ENCODE measurements at regions not wholly inside any gene's neighbourhood (a gene's known extent, or its start where the extent isn't known, plus 50 kb on each side); places are given as distances from the start of the nearest gene placed in this dataset.

- DNase-seq (ENCODE audit: low read depth in 2 of 2), result no peak
Observed at GRCh38 chr15:48040166-48040817, 80.5 kb upstream of the SLC24A5 start.

- no peak for DNase-seq (ENCODE audit: low read depth in 2 of 2)
Observed at GRCh38 chr15:48041454-48041853, 79.3 kb upstream of the SLC24A5 start.

DNA sequence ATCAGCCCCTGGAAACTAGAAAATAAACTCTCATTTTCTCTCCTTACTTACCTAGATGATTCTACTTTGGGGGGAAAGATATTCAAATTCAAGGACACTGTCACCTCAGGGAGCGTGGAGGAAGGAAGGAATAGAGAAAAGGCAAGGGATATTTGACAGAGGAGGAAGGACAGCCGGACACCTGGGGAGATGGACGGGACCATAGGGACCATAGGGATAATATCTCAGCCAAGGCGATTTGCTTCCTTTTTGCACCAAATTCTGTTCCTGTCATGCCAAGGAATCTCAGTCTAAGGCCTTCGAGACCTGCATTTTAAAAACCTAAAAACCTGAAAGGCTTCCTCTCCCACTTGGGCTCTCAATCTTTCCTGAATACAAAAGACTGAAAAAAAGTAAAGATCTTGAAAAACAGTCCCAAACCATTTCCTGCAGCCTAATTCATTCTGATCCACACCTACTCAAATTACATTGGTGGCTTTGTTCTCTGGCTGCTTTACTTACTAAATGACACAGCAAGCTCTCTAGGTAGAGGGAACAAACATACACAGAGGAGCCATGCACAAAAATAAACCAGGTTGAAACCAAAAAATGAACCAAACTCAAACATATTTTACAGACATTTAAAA lies 73.9 kb upstream of the SLC24A5 start:
- DNase-seq (ENCODE audit: low read depth in 2 of 2), result no peak

DNA sequence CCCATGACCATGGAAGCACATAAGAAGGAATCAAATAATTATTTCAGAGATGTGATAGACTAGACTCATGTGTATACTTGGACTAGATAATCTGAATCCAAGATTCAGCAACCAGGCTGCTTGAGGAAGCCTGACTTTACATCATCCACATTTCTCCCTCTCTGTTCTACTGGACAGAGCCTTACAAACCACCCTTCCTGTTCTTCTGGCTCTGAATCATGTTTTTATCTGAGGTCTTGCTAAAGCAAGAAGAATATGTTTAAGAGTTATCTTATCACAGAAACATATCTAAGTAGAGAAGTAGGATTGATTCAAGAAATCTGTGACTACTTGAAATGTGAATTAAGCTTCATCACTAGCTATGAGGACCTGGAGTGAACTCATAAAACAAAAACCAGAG lies 71.1 kb upstream of the SLC24A5 start:
- DNase-seq (ENCODE audit: low read depth in 2 of 2), result no peak

- no peak for DNase-seq (ENCODE audit: low read depth in 2 of 2)
Observed at GRCh38 chr15:48052946-48053345, 67.8 kb upstream of the SLC24A5 start.

GRCh38 chr15:48058371-48058770 lies 62.4 kb upstream of the SLC24A5 start:
- DNase-seq (ENCODE audit: low read depth in 2 of 2), result peak in 1 of 2 donors; percentile 1

DNA sequence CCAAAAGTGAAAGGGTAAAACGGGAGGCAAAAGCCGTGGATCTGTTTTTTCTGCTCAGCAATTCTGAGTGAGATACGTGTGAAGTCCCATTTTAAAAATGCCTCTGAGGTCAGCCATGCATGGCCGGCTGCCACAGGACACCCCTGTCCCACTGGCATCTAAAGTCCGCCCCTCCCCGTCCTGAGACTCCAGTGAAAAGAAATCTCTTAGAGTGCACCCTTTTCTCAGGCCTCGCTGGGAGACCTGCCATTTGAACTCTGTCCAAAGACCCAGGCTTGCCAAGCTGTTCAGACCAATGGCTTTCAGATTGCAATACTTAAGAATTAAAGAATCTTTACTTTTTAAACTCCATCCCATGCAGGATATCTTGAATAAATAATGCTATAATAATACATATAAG lies 61.0 kb upstream of the SLC24A5 start:
- DNase-seq (ENCODE audit: low read depth in 2 of 2), result no peak

GRCh38 chr15:48060396-48060795 lies 60.4 kb upstream of the SLC24A5 start:
- no peak for DNase-seq (ENCODE audit: low read depth in 2 of 2)

GRCh38 chr15:48061605-48062004 lies 59.2 kb upstream of the SLC24A5 start:
- no peak for DNase-seq (ENCODE audit: low read depth in 2 of 2)

DNA sequence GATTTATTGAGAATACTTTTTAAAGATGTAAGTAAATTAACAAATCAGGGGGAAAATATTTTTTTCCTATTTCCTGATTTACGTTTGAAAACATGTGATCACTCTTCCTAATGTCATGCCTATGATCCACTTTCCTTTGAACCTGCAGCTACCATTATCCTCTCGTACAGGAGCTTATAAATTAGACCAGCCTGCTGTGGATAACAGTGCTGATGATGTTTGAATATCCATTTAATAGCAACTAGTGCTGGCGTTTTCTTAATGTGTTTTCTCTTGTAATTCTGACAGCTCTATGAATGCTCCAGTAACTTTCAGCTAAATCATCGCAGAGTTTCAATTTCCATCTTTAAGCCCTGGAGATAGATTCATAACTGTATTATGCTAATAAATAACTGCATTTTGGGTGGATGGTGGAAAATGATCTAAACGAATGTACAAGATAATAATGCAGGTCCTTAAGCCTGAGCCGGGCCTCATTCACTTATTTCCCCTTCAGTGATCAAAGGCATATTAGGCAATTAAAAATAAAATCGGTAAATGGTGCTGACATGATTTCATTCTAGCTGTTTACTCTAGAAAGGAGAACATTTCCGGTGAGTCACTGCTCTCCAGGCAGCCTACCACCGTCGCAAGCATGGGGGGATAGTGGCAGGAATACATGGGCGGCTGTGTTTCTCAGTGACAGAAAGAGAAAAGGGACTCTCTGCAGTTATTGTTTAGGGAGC lies 58.5 kb upstream of the SLC24A5 start:
- peak; percentile 4 to 62 for DNase-seq (ENCODE audit: low read depth in 2 of 2)

- no peak for DNase-seq (ENCODE audit: low read depth in 2 of 2)
Observed at GRCh38 chr15:48063411-48063985, 57.3 kb upstream of the SLC24A5 start.

DNA sequence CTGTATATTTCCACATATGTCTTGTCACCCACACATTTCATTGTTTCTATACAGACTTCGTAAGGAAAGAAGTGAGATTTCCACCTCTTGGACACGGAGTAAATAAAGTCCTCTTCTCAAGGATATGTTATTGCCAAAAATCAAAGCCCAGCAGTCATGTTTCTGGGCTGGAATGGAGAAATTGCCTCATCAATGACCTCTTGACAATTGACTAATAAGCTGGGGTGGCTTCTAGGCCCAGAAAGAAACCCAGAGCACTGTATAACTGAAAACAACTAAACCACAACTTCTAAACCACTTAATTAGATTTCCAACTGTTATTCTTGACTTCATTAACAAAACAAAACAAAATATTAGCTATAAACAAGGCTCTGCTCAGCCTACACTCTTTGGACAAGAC lies 56.4 kb upstream of the SLC24A5 start:
- no peak for DNase-seq (ENCODE audit: low read depth in 2 of 2)

DNA sequence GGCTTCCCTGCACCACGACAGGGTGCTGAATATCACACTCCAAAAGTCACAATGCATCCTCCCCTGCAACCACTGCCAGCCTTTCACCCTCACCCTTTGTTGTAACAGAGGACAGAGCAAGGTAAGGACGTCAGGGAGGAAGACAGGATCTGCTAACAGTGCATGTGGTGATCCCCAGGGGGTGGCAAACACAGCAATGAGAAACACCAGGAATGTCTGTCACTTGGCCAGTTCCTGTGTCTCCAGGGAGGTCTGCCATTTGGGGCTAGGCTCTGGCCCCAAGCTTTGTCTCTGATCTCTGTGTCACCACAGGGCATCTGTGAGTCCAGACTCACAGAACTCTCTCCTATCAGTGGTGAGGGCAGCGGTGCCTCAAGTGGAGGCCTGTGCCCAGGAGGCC lies 54.3 kb upstream of the SLC24A5 start:
- no peak for DNase-seq (ENCODE audit: low read depth in 2 of 2)

Measured in dermis microvascular lymphatic vessel endothelial cell (primary cell).